H1 (cell line): ENCODE measurements at regions not wholly inside any gene's neighbourhood (a gene's known extent, or its start where the extent isn't known, plus 50 kb on each side); places are given as distances from the start of the nearest gene placed in this dataset.

Experiments
- CBX5 ChIP-seq: fragments of 300-800, 300-1000 bp; sonication (generic); IDR thresholded peaks from 2 replicates; pipeline ENCODE4 v1.7.1; 2016; ENCODE audit warnings: antibody characterized with exemption, low read length, low read depth
- EGR1 ChIP-seq: IDR thresholded peaks from 2 replicates; pipeline ENCODE4 v1.6.1; 2011; ENCODE audit warnings: low read depth, low read length, borderline replicate concordance
- MAFK ChIP-seq: IDR thresholded peaks from 2 replicates; pipeline ENCODE4 v1.6.1; 2012; ENCODE audit warnings: low read depth, mild to moderate bottlenecking, improper control_type of control experiment, low read length

- TF ChIP-seq EGR1 (no peak), CBX5 (no peak), MAFK (no peak)
These were observed 817.5 kb downstream of the EFNA5 start (continued) for GRCh38 chr5:106853266-106853665.
